ENCODE measurements at regions not wholly inside any gene's neighbourhood (a gene's known extent, or its start where the extent isn't known, plus 50 kb on each side); places are given as distances from the start of the nearest gene placed in this dataset.

GRCh38 chr12:39064708-39065107, 159.3 kb upstream of the CPNE8 start:
- POLR2A ChIA-PET = no interaction called here
- H3K36me3 ChIP-seq (ENCODE audit: control insufficient read depth in 2 of 2, extremely low read depth in 1 of 2, insufficient read depth in 2 of 2, low read length in 2 of 2) = no peaks in the 10 kb centered on the region
- H3K4me2 ChIP-seq (ENCODE audit: insufficient read depth, low read length) = no peak overlapping the region
- no peak overlapping the region for H3K9ac ChIP-seq (replicated peaks; ENCODE audit: extremely low read depth, insufficient read depth, low read length)
- DNase-seq (ENCODE audit: low read depth, low spot score) (no peak), FAIRE-seq (no peak)
- intact Hi-C loops (cut with micrococcal nuclease) = no loop called here
- no peaks in the 10 kb centered on the region for H3K79me2 ChIP-seq (ENCODE audit: control insufficient read depth, insufficient read depth, low read length)
- no peak overlapping the region for H3K4me3 ChIP-seq (replicated peaks in 1 of 3; ENCODE audit: insufficient read depth in 1 of 3, low read depth in 1 of 3, low read length in 3 of 3)
- dilution Hi-C loops (cut with MboI; ENCODE audit: extremely low pct_ligation_motif_present, low sequenced_read_pairs) = no loop called here
- H3K9me3 ChIP-seq (replicated peaks; ENCODE audit: control insufficient read depth, insufficient read depth, low read length) = no peaks in the 10 kb centered on the region
- BruUV-seq (replicated peaks) = no TSS peak
- TF ChIP-seq GATA2 (IDR thresholded peaks at IDR 0.05; ENCODE audit: insufficient read depth, insufficient read length, low read depth, low read length) (no peak), MYC (IDR thresholded peaks at IDR 0.05; ENCODE audit: low read depth, low read length) (no peak), FOS (IDR thresholded peaks at IDR 0.05; ENCODE audit: borderline replicate concordance, insufficient read depth, low read length) (no peak)
- CTCF ChIA-PET = no interaction called here
- no peaks in the 10 kb centered on the region for H3K9me1 ChIP-seq (replicated peaks; ENCODE audit: control insufficient read depth, extremely low read depth, insufficient read depth, low read length)
- no peaks in the 10 kb centered on the region for H3K27me3 ChIP-seq (ENCODE audit: control insufficient read depth in 2 of 2, insufficient read depth in 2 of 2, low read length in 2 of 2)
- H2AFZ ChIP-seq (ENCODE audit: low read depth, low read length) = no peak overlapping the region
- no peak overlapping the region for H3K27ac ChIP-seq (ENCODE audit: insufficient read depth, low read depth, low read length)
- H4K20me1 ChIP-seq (replicated peaks; ENCODE audit: control insufficient read depth, extremely low read depth, insufficient read depth, low read length) = no peaks in the 10 kb centered on the region
- H3K4me1 ChIP-seq (ENCODE audit: control insufficient read depth, extremely low read depth, insufficient read depth, low read length) = no peaks in the 10 kb centered on the region

- dilution Hi-C loops (cut with MboI; ENCODE audit: extremely low pct_ligation_motif_present, low sequenced_read_pairs) = no loop called here
- Histone ChIP-seq H2AFZ (ENCODE audit: low read depth, low read length) (no peak overlapping the region), H3K9me1 (replicated peaks; ENCODE audit: control insufficient read depth, extremely low read depth, insufficient read depth, low read length) (no peaks in the 10 kb centered on the region), H3K9ac (replicated peaks; ENCODE audit: extremely low read depth, insufficient read depth, low read length) (no peak overlapping the region), H3K4me3 (replicated peaks in 1 of 3; ENCODE audit: insufficient read depth in 1 of 3, low read depth in 1 of 3, low read length in 3 of 3) (no peak overlapping the region), H3K36me3 (ENCODE audit: control insufficient read depth in 2 of 2, extremely low read depth in 1 of 2, insufficient read depth in 2 of 2, low read length in 2 of 2) (no peaks in the 10 kb centered on the region), H4K20me1 (replicated peaks; ENCODE audit: control insufficient read depth, extremely low read depth, insufficient read depth, low read length) (no peaks in the 10 kb centered on the region), H3K79me2 (ENCODE audit: control insufficient read depth, insufficient read depth, low read length) (no peaks in the 10 kb centered on the region), H3K4me2 (ENCODE audit: insufficient read depth, low read length) (no peak overlapping the region), H3K9me3 (replicated peaks; ENCODE audit: control insufficient read depth, insufficient read depth, low read length) (no peaks in the 10 kb centered on the region), H3K27me3 (ENCODE audit: control insufficient read depth in 2 of 2, insufficient read depth in 2 of 2, low read length in 2 of 2) (no peaks in the 10 kb centered on the region), H3K4me1 (ENCODE audit: control insufficient read depth, extremely low read depth, insufficient read depth, low read length) (no peaks in the 10 kb centered on the region), H3K27ac (ENCODE audit: insufficient read depth, low read depth, low read length) (no peak overlapping the region)
- no peak for DNase-seq (ENCODE audit: low read depth, low spot score)
- ChIA-PET POLR2A (no interaction called here), CTCF (interaction anchor here (0.8 kb wide), 1 partner anchor 26 kb away, joined by 3 read pairs; no protein-coding TSS in a partner anchor)
- no peak for TF ChIP-seq CTCF (IDR thresholded peaks at IDR 0.05; ENCODE audit: extremely low read depth in 1 of 2, insufficient read depth in 1 of 2, low read depth in 1 of 2, low read length in 2 of 2)
- no peak for TF ChIP-seq EZH2 (IDR thresholded peaks at IDR 0.05; ENCODE audit: borderline replicate concordance, low read depth, low read length, severe bottlenecking)
- no peak for TF ChIP-seq MYC (IDR thresholded peaks at IDR 0.05; ENCODE audit: low read depth, low read length)
- FAIRE-seq = no peak
- intact Hi-C loops (cut with micrococcal nuclease) = no loop called here
- no TSS peak for BruUV-seq (replicated peaks)
Observed at GRCh38 chr12:39062266-39062996, 157.0 kb upstream of the CPNE8 start.

Data from endothelial cell of umbilical vein (primary cell).